Occipital lobe (tissue), 1 donor: ENCODE measurements at regions not wholly inside any gene's neighbourhood (a gene's known extent, or its start where the extent isn't known, plus 50 kb on each side); places are given as distances from the start of the nearest gene placed in this dataset.

Experiments
- DNase-seq: peaks from one replicate; lab custom pipeline; 2025; lab: John Stamatoyannopoulos, UW

DNA sequence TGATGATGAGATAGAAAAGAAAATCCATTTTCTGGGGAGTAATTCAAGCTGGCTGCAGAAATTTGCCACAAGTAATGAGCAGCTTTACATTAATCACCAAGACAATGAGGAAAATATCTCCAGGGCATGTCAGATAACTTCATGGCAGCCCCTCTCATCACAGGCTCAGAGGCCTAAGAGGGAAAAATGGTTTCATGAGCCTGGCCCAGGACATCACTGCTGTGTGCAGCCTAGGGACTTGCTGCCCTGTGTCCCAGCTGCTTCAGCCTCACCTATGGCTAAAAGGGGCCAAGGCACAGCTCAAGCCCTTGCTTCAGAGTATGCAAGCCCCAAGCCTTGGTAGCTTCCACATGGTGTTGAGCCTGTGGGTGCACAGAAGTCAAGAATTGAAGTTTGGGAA lies 161.7 kb downstream of the OPA1 start:
- DNase-seq, result no peak

DNA sequence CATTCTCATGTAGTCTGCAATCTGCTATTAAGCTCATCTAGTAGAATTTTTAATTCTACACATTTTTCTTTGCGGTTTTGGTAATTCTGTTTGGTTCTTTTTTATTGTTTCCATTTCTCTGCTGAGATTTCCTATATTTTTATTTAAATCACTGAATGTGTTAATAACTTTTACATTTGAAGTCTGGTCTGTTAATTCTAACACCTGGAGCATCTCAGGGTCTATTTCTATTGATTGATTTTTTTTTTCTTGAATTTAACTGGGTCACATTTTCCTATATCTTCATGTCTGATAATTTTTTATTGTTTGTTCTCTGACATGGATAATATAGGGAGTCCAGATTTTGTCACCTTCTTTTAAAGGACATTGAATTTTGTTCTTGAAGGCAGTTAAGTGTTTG lies 163.5 kb downstream of the OPA1 start:
- no peak for DNase-seq

DNA sequence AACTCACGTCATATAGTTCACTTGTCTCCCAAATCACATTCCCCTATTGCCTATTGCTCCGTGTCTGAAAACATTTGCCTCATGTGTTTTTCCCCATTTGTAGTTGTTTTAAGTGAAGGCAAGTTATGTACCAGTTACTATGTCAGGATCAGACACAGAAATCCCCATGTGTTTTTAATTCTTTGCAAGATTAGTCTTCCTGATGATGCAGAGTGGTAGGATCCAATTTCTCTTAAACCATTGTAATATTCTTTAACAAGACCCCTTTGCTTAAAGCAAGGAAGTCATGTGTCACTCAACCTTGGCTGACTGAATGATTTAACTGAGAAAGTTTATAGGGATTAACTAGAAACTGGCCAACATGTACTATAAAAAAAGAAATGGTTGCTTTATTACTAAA lies 164.4 kb downstream of the OPA1 start:
- no peak for DNase-seq

DNA sequence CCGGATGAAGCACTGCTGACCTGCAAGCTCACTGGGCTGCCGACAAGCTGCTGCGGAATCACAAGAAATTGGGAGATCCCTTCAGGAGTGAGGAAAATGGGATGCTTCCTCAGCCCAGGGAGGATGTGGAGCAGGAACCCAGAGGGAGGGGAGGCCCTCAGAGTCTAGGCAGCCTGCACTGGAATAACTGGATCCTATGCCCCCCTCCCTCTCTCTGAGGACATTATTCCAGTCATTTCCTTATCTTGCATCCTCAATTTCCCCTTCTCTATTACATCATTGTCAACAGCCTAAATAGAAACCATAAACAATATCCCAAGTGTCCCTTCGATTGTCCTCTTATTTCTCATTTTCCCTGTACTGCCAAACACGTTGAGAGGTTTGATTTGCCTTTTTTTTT lies 169.0 kb downstream of the OPA1 start:
- DNase-seq, result no peak

DNA sequence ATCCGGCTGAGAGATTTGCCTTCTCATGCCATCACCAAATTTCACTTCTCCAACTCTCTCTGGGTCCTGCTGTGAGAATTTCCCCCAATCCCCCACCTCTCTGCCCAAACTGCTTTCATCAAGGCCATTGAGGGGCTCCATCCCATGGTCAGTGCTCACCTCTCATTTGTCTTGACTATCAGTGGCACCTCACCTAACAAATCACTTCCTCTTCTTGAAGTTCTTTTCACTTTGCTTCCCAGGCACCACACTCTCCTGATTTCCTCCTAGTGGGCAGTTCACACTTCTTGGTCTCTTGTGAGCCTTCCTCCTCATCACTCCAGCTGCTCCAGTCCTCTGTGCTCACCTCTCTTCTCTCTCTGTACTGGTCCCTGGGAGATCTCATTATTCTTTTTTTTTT lies 169.6 kb downstream of the OPA1 start:
- DNase-seq, result no peak

DNA sequence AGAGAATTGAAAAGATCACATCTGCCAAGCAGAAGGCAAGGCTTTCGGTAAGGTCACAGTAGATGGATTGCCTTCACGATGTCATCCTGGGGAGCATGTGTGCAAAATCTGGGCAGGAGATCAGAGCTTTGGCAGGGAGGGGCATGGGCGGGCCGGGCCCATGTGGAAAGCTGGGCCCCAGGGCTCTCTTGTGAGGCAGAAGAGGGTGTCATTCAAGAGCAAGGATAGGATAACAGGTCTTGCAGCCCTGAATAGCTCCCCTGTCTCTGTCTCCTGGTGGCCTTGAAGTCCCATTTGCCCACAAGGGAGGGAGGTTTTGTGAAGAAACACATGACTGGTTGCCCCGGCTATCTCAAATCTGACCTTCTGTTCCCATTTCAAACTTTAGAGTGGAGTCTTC lies 172.0 kb downstream of the OPA1 start:
- DNase-seq, result no peak

DNA sequence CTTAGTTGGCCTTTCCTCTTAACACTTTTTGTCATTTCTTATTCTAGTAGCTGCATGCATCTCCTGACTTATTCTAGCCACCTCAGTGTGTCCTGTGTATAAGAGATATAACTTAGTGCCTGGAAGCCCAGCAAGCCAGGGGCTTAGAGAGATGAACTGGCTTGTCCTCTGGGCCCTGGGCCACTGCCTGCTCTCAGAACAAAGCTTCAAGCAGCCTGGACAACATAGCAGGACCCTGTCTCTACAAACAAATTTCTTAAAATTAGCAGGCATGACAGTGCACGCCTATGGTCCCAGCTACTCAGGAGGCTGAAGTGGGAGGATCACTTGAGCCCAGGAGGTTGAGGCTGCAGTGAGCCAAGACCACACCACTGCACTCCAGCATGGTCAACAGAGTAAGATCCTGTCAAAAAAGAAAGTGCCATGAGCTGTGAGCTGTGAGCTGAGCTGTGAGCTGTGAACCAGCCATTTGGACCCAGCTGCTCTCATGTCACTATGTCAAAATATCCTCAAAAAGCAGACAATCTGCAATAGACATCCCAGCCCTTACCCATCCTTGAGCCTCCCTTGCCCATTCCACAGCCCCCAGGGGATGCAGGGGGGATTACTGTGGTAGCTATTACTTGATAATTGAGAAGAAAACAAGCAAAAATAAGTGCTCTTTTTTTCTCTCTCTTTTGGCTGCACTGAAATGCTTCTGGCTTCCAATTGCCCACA lies 174.5 kb downstream of the OPA1 start:
- no peak for DNase-seq

DNA sequence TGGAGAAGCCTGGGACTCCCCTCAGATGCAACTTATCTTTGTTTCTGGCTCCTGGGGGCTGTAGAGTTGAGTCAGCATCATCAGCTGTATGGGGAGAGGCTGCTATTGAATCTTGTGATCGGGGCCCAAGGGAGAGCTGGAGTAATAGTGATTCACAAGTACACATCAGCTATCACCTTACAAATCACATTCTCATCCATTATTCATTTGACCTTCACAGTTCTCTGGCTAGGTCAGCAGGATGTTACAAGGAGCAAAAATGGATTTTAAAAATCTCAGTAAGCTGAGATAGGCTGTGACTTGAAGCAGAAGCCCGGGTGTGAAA lies 175.0 kb downstream of the OPA1 start:
- no peak for DNase-seq

DNA sequence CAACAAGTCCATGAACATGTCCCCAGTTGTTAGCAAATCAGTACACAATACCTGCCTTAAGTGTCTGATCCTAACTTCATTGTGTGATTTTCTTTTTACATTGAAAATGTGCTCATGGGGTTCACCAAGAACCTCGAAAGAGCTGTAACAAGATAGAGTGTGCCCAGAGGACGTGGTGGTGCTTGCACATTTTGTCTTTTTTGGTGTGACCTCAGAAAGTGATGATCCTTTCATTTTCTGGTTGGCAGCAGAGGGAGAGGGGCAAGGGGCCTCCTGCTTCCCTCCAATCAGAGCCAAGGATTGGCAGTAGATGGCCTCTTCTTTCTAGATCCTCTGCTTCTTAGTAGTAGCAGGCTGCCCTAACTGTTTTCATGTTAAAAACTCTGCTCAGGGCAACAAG lies 176.4 kb downstream of the OPA1 start:
- no peak for DNase-seq

DNA sequence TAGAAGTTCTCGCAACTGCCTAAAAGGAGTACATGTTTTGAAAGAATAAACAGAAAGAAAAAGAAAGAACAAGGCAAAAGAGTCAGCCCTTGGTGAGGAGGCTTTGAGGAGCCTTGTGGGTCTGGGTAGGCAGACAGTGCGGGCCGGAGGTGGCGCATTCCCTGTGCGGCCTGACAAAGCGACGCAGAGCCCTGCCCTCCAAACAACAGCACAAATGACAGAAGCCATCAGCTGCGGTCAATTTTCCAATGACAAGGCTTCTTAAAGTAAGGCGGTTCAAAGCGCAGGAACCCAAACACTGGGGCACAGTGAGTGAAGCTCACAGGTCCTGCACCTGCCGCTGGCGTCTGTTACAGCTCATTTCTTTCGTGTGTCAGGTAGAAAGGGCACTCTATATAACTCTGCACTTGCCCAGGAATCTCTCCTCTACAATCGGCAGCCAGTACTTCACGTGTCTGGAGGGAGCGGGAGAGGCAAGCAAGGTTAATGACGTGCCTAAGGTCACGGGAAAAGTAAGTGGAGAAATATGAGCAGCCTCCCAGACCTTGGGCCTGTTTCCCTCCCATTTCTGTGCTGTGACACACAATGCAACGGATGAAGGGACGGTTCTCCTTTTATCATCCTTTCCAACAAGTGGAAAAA lies 178.1 kb downstream of the OPA1 start:
- no peak for DNase-seq

DNA sequence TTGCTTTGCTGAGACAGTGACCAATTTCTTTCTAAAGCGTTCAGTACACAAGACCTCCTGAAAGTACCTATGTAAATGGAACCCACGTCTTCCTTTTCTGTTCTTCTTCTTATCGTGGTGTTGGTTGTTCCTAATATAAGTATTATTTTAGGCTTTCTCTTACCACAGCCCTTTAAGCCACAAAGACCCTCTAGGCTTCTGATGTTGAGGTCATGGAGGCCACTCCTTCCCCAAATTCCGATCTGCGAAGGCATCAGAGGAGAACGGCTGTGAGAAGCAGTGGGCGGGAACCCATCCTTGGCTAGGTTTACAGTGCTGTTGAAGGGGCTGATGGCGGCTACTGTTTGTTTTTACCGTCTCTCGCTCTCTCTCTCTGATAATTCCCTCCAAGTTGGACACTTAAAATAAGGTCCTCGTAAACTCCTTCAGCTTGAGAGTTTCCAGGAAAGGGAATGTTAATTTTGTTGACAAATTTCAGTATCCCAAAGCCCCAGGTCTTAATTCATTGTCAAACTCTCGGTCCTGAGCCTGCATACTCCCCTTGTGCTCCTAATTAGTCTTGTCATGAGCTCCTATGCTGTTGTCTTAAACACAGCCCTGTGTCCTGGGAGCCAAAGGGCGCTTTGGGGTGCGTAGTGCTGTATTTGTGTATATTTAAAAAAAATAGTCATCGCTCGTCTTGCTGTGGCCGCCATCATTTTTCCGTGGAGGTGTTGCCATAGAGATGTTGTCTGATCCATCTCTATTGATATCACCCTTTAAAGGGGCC lies 178.8 kb downstream of the OPA1 start:
- no peak for DNase-seq

DNA sequence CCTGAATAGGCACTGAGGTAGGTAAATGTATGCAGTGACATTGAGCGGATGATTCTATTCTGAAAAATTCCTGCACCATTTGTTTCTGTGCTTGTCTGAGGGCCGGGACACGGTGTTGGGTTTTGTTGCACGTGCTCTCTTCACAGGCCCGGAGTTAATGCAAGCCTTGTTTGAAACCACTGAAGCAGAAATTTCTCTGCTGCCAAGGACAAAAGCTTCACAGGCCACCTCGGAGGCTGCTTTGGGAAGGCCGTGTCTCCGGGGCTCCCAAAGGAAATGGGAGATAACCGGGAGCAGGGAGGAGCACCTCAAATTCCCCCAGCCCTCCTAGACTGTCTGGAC lies 179.4 kb downstream of the OPA1 start:
- no peak for DNase-seq

DNA sequence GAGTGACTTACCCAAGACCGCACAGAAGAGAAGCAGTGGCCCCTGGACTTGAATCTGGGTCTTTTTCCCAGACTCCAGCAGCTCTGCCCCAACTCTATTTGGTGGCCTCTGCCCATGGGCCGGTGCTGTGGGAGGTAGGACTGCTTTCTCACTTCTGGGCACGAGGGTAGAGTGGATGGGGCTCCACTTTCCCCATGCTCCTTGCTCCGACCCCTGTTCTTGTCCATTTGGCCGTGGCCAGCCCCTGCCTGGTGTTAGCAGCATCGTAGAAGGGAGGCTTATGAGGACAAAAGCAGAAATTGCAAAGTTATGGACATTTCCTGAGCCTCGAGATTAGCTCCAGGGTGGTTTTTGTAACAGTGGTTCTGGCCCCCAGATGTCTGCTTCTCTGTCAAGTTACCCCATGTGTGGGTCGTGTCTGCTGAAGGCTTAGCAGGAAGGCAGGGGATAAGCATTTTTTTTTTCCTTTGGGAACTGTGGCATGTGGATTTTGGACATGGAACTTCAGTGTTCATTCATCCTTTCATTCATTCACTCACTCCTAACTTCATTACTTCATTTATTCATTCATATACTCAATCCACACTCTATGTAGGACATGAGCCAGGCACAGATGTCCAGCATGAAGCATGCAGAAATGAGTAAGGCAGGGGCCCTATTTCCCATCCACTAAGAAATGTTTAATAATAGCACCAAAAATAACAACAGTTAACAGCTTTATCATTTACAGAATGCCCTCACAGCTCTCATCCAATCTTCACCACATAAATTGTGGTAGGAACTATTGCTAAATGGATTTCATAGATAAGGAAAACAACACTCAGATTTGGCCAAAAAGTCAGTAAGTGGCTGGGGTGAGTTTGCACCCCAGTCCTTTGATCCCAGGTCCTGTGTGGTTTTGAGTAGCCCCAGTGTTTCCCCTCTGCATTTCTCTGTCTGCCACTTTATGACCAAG lies 180.5 kb downstream of the OPA1 start:
- DNase-seq, result no peak

DNA sequence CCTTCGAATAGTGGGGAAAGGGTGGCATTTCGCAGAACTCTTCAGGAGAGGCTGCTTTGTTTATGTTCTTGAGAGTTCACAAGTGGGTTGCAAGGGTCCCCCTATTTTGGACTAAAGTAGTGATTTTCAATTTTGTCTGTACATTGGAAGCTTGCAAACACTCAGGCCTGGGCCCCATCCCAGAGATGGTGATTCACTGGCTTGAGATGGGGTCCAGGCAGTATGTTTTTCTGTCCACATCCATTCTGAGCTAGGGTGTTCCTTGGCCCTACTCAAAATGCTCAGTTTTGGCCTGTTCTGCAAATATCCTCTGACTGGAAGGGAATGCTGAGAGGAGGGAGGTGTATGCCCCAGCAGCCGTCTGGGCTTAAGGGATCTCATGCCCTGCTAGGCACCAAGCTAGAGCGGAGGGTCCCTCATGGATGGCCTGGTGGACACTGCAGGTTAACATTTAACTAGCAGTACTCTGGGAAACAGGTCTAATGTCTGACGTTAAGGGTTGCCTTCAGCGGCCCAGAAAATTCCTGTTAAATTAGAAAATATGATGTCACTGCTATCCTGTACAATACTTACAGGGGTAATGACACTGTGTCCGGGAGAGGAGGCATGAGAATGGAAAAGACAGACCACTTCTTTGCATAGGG lies 181.4 kb downstream of the OPA1 start:
- no peak for DNase-seq

DNA sequence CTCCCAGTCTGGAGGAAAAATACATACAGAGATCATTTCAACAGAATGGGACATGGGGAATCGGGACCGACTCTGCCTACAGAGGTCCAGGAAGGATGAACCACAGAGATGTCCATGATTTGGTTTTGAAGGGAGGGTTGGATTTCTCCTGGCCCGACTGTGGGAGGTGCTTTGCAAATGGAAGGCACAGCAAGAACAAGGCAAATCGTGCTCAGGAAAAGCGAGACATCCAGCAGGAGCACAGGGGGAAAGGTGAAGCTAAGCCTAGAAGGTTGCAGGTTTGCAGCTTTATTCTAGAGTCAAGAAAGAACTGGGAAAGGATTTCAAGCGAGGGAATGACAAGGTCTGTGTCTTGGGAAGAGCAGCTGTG lies 181.9 kb downstream of the OPA1 start:
- DNase-seq, result no peak

DNA sequence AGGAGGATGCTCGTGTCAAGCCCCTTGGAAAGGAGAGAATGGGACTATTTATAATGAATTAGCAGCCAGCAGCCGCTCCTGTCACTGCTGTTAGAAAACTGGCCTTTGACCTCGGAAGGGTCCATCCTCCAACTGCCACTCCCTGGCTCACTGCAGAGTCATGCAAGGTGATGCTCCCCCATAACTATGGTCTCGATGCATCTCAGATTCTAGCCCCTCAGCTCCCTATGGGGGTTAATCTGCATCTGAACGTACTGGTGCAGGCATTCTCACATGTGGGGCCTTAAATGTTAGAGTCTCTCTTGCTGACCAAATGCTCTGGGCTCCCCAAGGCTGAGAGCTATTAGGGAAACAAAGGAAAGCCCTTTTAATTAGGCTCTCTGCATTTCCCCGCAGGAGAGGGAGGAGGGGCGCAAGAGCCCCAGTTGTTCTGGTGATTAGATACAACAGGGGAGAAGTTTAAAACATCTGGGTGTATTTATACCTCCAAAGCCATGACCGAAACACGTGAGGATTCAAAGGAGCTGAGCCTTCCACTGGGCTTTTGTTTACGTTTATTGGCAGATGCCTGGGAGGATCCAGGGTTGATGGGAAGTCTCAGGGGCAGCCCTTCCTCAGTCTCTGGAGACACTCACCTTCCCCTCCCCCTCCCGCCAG lies 182.5 kb downstream of the OPA1 start:
- DNase-seq, result no peak

DNA sequence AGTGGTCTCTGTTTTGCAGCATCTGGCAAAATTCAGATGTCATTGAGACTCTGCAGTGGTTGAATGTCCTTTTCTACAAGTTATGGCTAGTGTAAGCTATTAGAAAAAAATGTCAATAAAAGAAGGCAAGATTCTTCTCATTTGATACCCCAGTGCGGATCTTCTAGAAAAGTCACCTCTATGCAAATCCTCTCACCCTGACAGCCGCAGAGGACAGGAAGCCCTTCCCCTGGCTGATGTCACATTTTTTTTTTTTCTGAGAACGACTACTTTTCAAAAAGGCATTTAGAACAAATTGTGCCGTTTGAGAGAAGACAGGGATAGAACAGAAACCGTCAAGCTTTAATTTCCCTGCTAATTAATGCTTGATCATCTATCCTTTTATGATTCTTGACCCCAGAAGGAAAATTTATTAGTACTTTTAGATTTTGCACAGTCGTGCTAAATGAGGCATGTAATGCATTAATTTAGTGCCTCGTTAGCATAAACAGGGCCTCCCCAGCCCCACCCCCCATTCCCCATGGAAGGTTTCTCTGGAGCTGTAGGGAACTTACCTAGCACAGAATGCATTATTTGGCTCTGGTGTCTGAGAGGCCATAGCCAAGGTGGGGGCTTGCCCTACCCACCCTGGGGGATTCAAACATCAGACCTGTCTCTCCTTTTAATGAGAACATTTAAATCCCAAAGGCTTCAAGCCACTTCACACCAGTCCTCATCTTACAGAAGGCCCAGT lies 183.8 kb downstream of the OPA1 start:
- DNase-seq, result no peak

DNA sequence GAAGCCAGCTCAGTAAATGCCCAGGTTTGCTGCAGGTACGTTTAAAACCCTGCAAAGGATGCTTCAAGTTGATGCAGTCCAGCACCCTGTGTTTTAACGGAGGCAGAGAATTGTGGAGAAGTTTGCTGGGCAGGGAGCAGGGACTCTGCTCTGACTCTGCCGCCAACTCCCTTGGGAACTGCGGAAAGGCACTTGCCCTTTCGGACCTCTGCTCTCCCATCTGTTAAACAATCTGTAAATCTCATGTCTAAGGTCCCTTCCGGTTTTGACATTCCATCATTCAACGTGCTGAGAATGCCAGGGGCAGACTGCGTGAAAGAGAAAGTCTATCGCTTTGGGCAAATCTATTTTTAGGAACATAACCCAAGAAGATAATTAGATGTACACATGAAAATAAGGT lies 184.5 kb downstream of the OPA1 start:
- no peak for DNase-seq

DNA sequence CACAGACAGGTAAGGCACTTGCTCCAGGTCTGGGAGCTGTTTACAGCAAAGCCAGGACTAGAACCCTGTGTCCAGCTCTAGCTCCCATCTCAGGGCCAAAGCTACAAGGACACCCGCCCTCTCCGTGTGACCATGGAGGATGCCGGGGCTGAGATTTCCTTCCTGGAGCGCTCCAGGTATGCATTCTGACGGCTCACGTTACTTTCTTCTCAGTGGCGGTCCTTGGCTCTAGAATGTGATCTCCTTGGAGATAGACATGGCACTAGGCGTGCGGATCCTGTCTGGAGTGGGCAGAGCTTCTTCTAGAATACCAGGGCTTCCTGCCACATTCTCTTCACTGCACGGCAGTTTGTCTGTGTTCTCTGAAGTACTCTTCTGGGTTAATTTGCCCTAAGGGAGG lies 185.7 kb downstream of the OPA1 start:
- DNase-seq, result no peak

DNA sequence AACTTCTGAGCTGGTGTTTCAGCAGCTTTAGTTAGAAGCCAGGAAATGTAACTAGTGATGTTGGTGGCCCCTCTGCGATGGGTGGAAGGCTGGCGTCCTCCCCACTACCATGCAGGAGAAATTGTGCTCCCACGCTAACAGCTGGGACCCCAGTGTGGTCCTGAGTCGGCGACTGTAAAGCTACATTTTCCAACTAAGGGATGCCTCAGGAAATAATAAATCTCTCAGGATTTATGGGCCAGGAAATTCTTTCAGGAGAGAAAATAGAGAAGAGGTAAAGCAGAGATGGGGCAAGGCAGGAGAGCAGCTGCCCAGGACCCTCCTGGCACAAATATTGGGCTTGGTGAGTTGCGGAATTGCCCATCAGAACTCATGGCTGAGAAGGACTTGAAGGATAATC lies 186.9 kb downstream of the OPA1 start:
- DNase-seq, result no peak
